ENCODE measurements at regions not wholly inside any gene's neighbourhood (a gene's known extent, or its start where the extent isn't known, plus 50 kb on each side); places are given as distances from the start of the nearest gene placed in this dataset.

- no peak for DNase-seq (ENCODE audit: extremely low read depth, low read depth)
- TF ChIP-seq CTCF (IDR thresholded peaks at IDR 0.05; ENCODE audit: low read depth, low read length) = no peak
These were observed 1393.4 kb downstream of the FAM181B start for GRCh38 chr11:81340225-81340624.

- TF ChIP-seq CTCF (IDR thresholded peaks at IDR 0.05; ENCODE audit: low read depth, low read length) = no peak
- DNase-seq (ENCODE audit: extremely low read depth, low read depth) = no peak
These were observed 1394.1 kb downstream of the FAM181B start for GRCh38 chr11:81339521-81339920.

GRCh38 chr11:81337756-81338155 lies 1395.9 kb downstream of the FAM181B start:
- no peak for DNase-seq (ENCODE audit: extremely low read depth, low read depth)
- TF ChIP-seq CTCF (IDR thresholded peaks at IDR 0.05; ENCODE audit: low read depth, low read length) = no peak

GRCh38 chr11:81332276-81332675 lies 1401.4 kb downstream of the FAM181B start:
- DNase-seq (ENCODE audit: extremely low read depth, low read depth) = no peak
- no peak for TF ChIP-seq CTCF (IDR thresholded peaks at IDR 0.05; ENCODE audit: low read depth, low read length)

GRCh38 chr11:81331611-81332235 lies 1401.9 kb downstream of the FAM181B start:
- TF ChIP-seq CTCF (IDR thresholded peaks at IDR 0.05; ENCODE audit: low read depth, low read length) = no peak
- no peak for DNase-seq (ENCODE audit: extremely low read depth, low read depth)

GRCh38 chr11:81331088-81331487 lies 1402.6 kb downstream of the FAM181B start:
- TF ChIP-seq CTCF (IDR thresholded peaks at IDR 0.05; ENCODE audit: low read depth, low read length) = no peak
- no peak for DNase-seq (ENCODE audit: extremely low read depth, low read depth)

- no peak for TF ChIP-seq CTCF (IDR thresholded peaks at IDR 0.05; ENCODE audit: low read depth, low read length)
- no peak for DNase-seq (ENCODE audit: extremely low read depth, low read depth)
These were observed 1430.5 kb downstream of the FAM181B start for GRCh38 chr11:81303038-81303664.

All from AG09319 (cell line).